T-cell (primary cell): ENCODE measurements at regions not wholly inside any gene's neighbourhood (a gene's known extent, or its start where the extent isn't known, plus 50 kb on each side); places are given as distances from the start of the nearest gene placed in this dataset.
"Not testable (repeated sequence)": the region's sequence is repeated elsewhere in the genome, so short reads cannot be mapped to it uniquely, and the experiment has no call there.

Source experiments
- ATAC-seq, 4 experiments: fragments of 200-7000 bp in 3 of 4; fragments of 150-1000 bp in 1 of 4; cut with Tn5 transposase; replicated peaks in 1 of 4; 1 replicate in 3 of 4; 2 replicates in 1 of 4; pipeline ENCODE4 v1.10.0; 2021; ENCODE audit warnings: moderate library complexity in 3 of 4, mild to moderate bottlenecking in 2 of 4, moderate number of reproducible peaks in 1 of 4
- CTCF ChIA-PET, 2 donors: fragments of 300-600 bp; sonication (Branson Sonifier 250); formaldehyde crosslinking; loops; one replicate each; lab custom pipeline; 2022; ENCODE audit warnings: antibody characterized with exemption in 2 of 2; lab: Charles Lee
- POLR2A ChIA-PET, 2 donors: fragments of 300-600 bp; sonication (Branson Sonifier 250); formaldehyde crosslinking; loops; one replicate each; lab custom pipeline; 2022; ENCODE audit warnings: antibody characterized with exemption in 2 of 2; lab: Charles Lee
- DNase-seq, 35 experiments: peaks; one replicate each; pipeline versions ENCODE4 v3.0.0 to v3.0.0-alpha.2; 2013 to 2023
- H3K27ac ChIP-seq: one replicate; pipeline ENCODE4 v1.5.1; 2013; ENCODE audit warnings: low read length
- H3K27me3 ChIP-seq, 2 experiments: replicated peaks in 1 of 2; 1 replicate in 1 of 2; 2 replicates in 1 of 2; pipeline versions ENCODE4 v1.6.1 to v1.7.0; 2013; ENCODE audit warnings: low read length in 1 of 2, mixed read lengths in 1 of 2; ENCODE audit not compliant: control insufficient read depth in 2 of 2, insufficient read depth in 2 of 2; ENCODE audit errors: extremely low read depth in 1 of 2
- H3K36me3 ChIP-seq, 2 donors: 1 replicate in 1 of 2; 2 replicates in 1 of 2; pipeline versions ENCODE4 v1.6.1 to v1.7.0; 2013; ENCODE audit warnings: low read length in 1 of 2; ENCODE audit not compliant: control insufficient read depth in 2 of 2, insufficient read depth in 1 of 2; ENCODE audit errors: extremely low read depth in 1 of 2
- H3K4me1 ChIP-seq, 2 experiments: 1 replicate in 1 of 2; 2 replicates in 1 of 2; pipeline versions ENCODE4 v1.6.1 to v1.7.0; 2013; ENCODE audit warnings: low read length in 2 of 2, mixed read lengths in 1 of 2; ENCODE audit not compliant: insufficient read depth in 2 of 2, control insufficient read depth in 1 of 2; ENCODE audit errors: extremely low read depth in 1 of 2
- H3K4me3 ChIP-seq, 2 donors: 1 replicate in 1 of 2; 2 replicates in 1 of 2; pipeline versions ENCODE4 v1.5.1 to v1.7.0; 2013; ENCODE audit warnings: mild to moderate bottlenecking in 2 of 2, low read length in 1 of 2, moderate library complexity in 1 of 2; ENCODE audit not compliant: control insufficient read depth in 1 of 2; ENCODE audit errors: extremely low read depth in 1 of 2
- H3K9me3 ChIP-seq: 2 replicates; pipeline ENCODE4 v1.7.0; 2013
- H3K27ac Mint-ChIP-seq, 2 donors: one replicate each; pipeline ENCODE4 v1.8.0; 2020 to 2021; ENCODE audit warnings: mild to moderate bottlenecking in 2 of 2, mixed read lengths in 2 of 2
- H3K27me3 Mint-ChIP-seq, 2 donors: one replicate each; pipeline ENCODE4 v1.8.0; 2021 to 2022; ENCODE audit warnings: mixed read lengths in 2 of 2
- H3K36me3 Mint-ChIP-seq: one replicate; pipeline ENCODE4 v1.8.0; 2021; ENCODE audit warnings: mixed read lengths
- H3K4me1 Mint-ChIP-seq, 3 donors: one replicate each; pipeline ENCODE4 v1.8.0; 2020 to 2022; ENCODE audit warnings: mixed read lengths in 3 of 3, mild to moderate bottlenecking in 1 of 3
- H3K4me3 Mint-ChIP-seq, 3 donors: one replicate each; pipeline ENCODE4 v1.8.0; 2020 to 2022; ENCODE audit warnings: mild to moderate bottlenecking in 3 of 3, mixed read lengths in 3 of 3, moderate library complexity in 3 of 3
- H3K9me3 Mint-ChIP-seq, 3 donors: one replicate each; pipeline ENCODE4 v1.8.0; 2020 to 2022; ENCODE audit warnings: mixed read lengths in 3 of 3
- WGBS: methylation state at CpG from one replicate; pipeline ENCODE4 v1.1.5; 2013; ENCODE audit warnings: missing lambda C conversion rate; ENCODE audit not compliant: insufficient coverage; 5-methylcytosine and 5-hydroxymethylcytosine counted together

GRCh38 chr2:139550341-139550740 is 770.2 kb upstream of the NXPH2 start:
- POLR2A ChIA-PET: no interaction called here
- Histone ChIP-seq H3K4me3 (no peak overlapping the region), H3K27ac (no peak overlapping the region), H3K27me3 (no peaks in the 10 kb centered on the region), H3K4me1 (no peaks in the 10 kb centered on the region), H3K36me3 (no peaks in the 10 kb centered on the region), H3K9me3 (no peaks in the 10 kb centered on the region)
- WGBS: no CpG with 5 or more reads among the region's 1 CpG
- Mint-ChIP-seq H3K4me3 (no peak overlapping the region), H3K27ac (no peak overlapping the region), H3K27me3 (no peaks in the 10 kb centered on the region), H3K9me3 (peaks cover 24 to 31% (median 25%) of the 10 kb centered on the region in 3 donors), H3K36me3 (no peaks in the 10 kb centered on the region), H3K4me1 (no peaks in the 10 kb centered on the region)
- ATAC-seq (no peak), DNase-seq (no peak)
- CTCF ChIA-PET: no interaction called here

DNA sequence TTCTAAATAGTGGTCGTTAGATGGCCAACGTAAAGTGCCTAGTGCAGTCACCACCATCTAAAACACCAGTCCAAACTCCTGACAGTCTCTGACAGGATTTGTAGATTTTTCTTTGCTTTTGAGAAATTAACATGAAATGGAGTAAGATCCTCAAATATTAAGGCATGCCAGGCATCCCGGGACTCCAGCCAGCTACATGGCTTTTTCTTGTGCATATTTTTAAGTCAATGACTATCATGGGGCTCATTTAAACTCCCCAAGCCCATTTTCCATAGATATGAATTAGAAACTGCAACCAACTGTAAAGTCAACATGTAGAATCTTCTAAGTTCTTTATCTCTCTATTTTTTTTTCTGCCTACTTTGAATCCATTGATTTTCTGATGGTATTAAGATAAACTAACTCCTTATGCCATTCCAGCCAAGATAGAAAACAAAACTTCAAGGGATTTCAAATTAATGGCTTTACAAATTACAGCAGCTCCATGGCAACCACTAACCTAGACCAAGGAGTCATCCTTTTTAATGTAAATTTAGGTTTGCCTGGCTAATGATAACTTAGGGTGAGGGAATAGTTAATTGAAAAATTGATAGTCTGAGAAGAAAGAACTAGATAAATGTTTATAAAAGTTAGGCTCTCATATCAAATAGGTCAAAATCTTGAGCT is 764.1 kb upstream of the NXPH2 start:
- CTCF ChIA-PET: no interaction called here
- DNase-seq (no peak), ATAC-seq (no peak)
- H3K9me3 Mint-ChIP-seq: peaks cover 16 to 37% (median 22%) of the 10 kb centered on the region in 3 donors
- Histone ChIP-seq H3K27ac (no peak overlapping the region), H3K36me3 (no peaks in the 10 kb centered on the region), H3K27me3 (no peaks in the 10 kb centered on the region), H3K4me1 (no peaks in the 10 kb centered on the region), H3K4me3 (no peak overlapping the region), H3K9me3 (no peaks in the 10 kb centered on the region)
- no peaks in the 10 kb centered on the region for H3K4me1 Mint-ChIP-seq
- no peak overlapping the region for H3K27ac Mint-ChIP-seq
- POLR2A ChIA-PET: no interaction called here
- no CpG with 5 or more reads among the region's 3 CpGs for WGBS
- H3K36me3 Mint-ChIP-seq: no peaks in the 10 kb centered on the region
- H3K27me3 Mint-ChIP-seq: no peaks in the 10 kb centered on the region
- H3K4me3 Mint-ChIP-seq: no peak overlapping the region

DNA sequence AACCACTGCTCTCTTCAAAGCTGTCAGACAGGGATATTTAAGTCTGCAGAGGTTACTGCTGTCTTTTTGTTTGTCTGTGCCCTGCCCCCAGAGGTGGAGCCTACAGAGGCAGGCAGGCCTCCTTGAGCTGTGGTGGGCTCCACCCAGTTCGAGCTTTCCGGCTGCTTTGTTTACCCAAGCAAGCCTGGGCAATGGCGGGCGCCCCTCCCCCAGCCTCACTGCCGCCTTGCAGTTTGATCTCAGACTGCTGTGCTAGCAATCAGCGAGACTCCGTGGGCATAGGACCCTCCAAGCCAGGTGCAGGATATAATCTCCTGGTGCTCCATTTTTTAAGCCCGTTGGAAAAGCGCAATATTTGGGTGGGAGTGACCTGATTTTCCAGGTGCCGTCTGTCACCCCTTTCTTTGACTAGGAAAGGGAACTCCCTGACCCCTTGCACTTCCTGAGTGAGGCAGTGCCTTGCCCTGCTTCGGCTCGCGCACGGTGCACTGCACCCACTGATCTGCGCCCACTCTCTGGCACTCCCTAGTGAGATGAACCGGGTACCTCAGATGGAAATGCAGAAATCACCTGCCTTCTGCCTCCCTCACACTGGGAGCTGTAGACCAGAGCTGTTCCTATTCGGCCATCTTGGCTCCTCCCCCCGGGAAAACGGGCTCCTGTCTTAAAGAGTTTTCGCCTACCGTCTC is 758.3 kb upstream of the NXPH2 start:
- CTCF ChIA-PET, H3K27ac Mint-ChIP-seq, POLR2A ChIA-PET, ATAC-seq, H3K27ac ChIP-seq, H3K4me1 Mint-ChIP-seq, H3K4me1 ChIP-seq, H3K36me3 ChIP-seq, H3K4me3 Mint-ChIP-seq, H3K27me3 Mint-ChIP-seq, DNase-seq, H3K4me3 ChIP-seq, H3K27me3 ChIP-seq, H3K9me3 ChIP-seq, H3K36me3 Mint-ChIP-seq: not testable (repeated sequence)
- WGBS: 95% methylated on average over 9 of the region's 21 CpGs
- peaks cover 7 to 21% (median 19%) of the 10 kb centered on the region in 3 donors for H3K9me3 Mint-ChIP-seq

GRCh38 chr2:139529080-139529479 is 748.9 kb upstream of the NXPH2 start:
- no peaks in the 10 kb centered on the region for H3K4me1 ChIP-seq
- H3K4me3 ChIP-seq: no peak overlapping the region
- peaks cover under 1% of the 10 kb centered on the region for H3K9me3 ChIP-seq
- Mint-ChIP-seq H3K27me3 (no peaks in the 10 kb centered on the region), H3K4me1 (no peaks in the 10 kb centered on the region), H3K27ac (no peak overlapping the region), H3K4me3 (no peak overlapping the region), H3K9me3 (peaks cover 10 to 17% (median 13%) of the 10 kb centered on the region in 3 donors), H3K36me3 (no peaks in the 10 kb centered on the region)
- DNase-seq (no peak), ATAC-seq (no peak)
- no peaks in the 10 kb centered on the region for H3K36me3 ChIP-seq
- ChIA-PET POLR2A (no interaction called here), CTCF (no interaction called here)
- no CpG with 5 or more reads among the region's 3 CpGs for whole genome bisulfite sequencing
- no peak overlapping the region for H3K27ac ChIP-seq
- H3K27me3 ChIP-seq: no peaks in the 10 kb centered on the region

- peaks cover 14 to 18% (median 15%) of the 10 kb centered on the region in 3 donors for H3K9me3 Mint-ChIP-seq
- POLR2A ChIA-PET: no interaction called here
- H3K4me3 Mint-ChIP-seq: no peak overlapping the region
- H3K27me3 Mint-ChIP-seq: no peaks in the 10 kb centered on the region
- Histone ChIP-seq H3K27ac (no peak overlapping the region), H3K4me1 (no peaks in the 10 kb centered on the region), H3K9me3 (peaks cover 4% of the 10 kb centered on the region), H3K27me3 (no peaks in the 10 kb centered on the region), H3K4me3 (no peak overlapping the region), H3K36me3 (no peaks in the 10 kb centered on the region)
- ATAC-seq (no peak), DNase-seq (no peak)
- CTCF ChIA-PET: no interaction called here
- H3K36me3 Mint-ChIP-seq: no peaks in the 10 kb centered on the region
- H3K4me1 Mint-ChIP-seq: no peaks in the 10 kb centered on the region
- WGBS: no CpG with 5 or more reads among the region's 1 CpG
- no peak overlapping the region for H3K27ac Mint-ChIP-seq
These were observed 746.6 kb upstream of the NXPH2 start for GRCh38 chr2:139526781-139527180.

GRCh38 chr2:139518321-139518720 is 738.1 kb upstream of the NXPH2 start:
- POLR2A ChIA-PET: no interaction called here
- Mint-ChIP-seq H3K9me3 (peaks cover 11 to 16% (median 14%) of the 10 kb centered on the region in 3 donors), H3K27ac (no peak overlapping the region), H3K27me3 (no peaks in the 10 kb centered on the region), H3K4me3 (no peak overlapping the region), H3K36me3 (no peaks in the 10 kb centered on the region), H3K4me1 (no peaks in the 10 kb centered on the region)
- no CpG with 5 or more reads among the region's 5 CpGs for WGBS
- Histone ChIP-seq H3K9me3 (no peaks in the 10 kb centered on the region), H3K27ac (no peak overlapping the region), H3K36me3 (no peaks in the 10 kb centered on the region), H3K27me3 (no peaks in the 10 kb centered on the region), H3K4me1 (no peaks in the 10 kb centered on the region), H3K4me3 (no peak overlapping the region)
- DNase-seq (no peak), ATAC-seq (no peak)
- CTCF ChIA-PET: no interaction called here
